Esophagus squamous epithelium (tissue), 5 donors: ENCODE measurements at regions not wholly inside any gene's neighbourhood (a gene's known extent, or its start where the extent isn't known, plus 50 kb on each side); places are given as distances from the start of the nearest gene placed in this dataset.

Experiments
- DNase-seq: peaks from one replicate; lab custom pipeline; 2025; lab: John Stamatoyannopoulos, UW
- H3K27ac ChIP-seq, 4 donors: fragments of 200-600 bp; sonication (generic); one replicate each; pipeline ENCODE4 v1.5.1; 2016 to 2019; ENCODE audit warnings: mild to moderate bottlenecking in 1 of 4
- H3K27me3 ChIP-seq, 4 donors: fragments of 200-600 bp; sonication (generic); 1 replicate in 3 of 4; 2 replicates in 1 of 4; pipeline versions ENCODE4 v1.5.1 to v1.6.0; 2017 to 2021; ENCODE audit warnings: antibody characterized with exemption in 1 of 4
- H3K36me3 ChIP-seq, 3 donors: fragments of 200-600 bp; sonication (generic); one replicate each; pipeline ENCODE4 v1.5.1; 2016 to 2019
- H3K4me1 ChIP-seq, 3 donors: fragments of 200-600 bp; sonication (generic); one replicate each; pipeline ENCODE4 v1.5.1; 2017 to 2019
- H3K4me3 ChIP-seq, 4 donors: fragments of 200-600 bp; sonication (generic); 1 replicate in 3 of 4; 2 replicates in 1 of 4; pipeline ENCODE4 v1.5.1; 2016 to 2019; ENCODE audit warnings: mild to moderate bottlenecking in 2 of 4, moderate library complexity in 1 of 4
- H3K9me3 ChIP-seq, 3 donors: fragments of 200-600 bp; sonication (generic); one replicate each; pipeline ENCODE4 v1.5.1; 2016 to 2019
- POLR2A ChIP-seq, 4 donors: fragments of 450-650 bp; IDR thresholded peaks; one replicate each; pipeline ENCODE4 v1.6.1; 2017; ENCODE audit warnings: antibody characterized with exemption in 4 of 4, mild to moderate bottlenecking in 4 of 4, moderate library complexity in 3 of 4
- WGBS, 2 donors: methylation state at CpG; one replicate each; pipeline ENCODE4 v1.1.5; 2018; 5-methylcytosine and 5-hydroxymethylcytosine counted together
- intact Hi-C: fragments of 100-400 bp; cut with DNase I; formaldehyde crosslinking; loops from one replicate; pipeline ENCODE4 v1.15.0; 2022
- TF ChIP-seq, protein P1 (sequence below), 6 experiments: fragments of 450-650 bp in 4 of 6; fragments of 200-600 bp in 2 of 6; sonication (generic) in 2 of 6; IDR thresholded peaks; one replicate each; pipeline ENCODE4 v1.5.1; 2016 to 2019; ENCODE audit warnings: antibody characterized with exemption in 6 of 6, mild to moderate bottlenecking in 4 of 6, moderate library complexity in 4 of 6
- donor health status: DM: yes; HTN: yes; CAD: no.

DNA sequence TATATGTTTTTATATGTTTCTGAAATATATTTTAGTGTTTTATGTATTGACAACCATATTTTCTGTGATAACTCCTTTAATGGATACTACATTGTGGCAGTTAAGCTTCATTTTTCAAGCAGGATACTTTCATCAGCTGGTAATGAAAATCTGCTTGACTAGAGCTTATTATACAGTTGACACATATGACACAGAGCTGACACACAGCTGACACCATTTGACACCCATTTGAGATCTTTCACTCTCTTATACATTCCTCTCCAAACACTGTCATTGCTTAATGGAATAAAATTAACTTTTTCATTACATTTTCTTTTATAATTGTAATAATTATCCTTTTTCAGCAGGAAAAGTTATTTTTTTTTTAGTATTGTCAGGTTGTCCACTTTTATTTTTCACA, 561.1 kb upstream of the NDST4 start:
- no peak overlapping the region for H3K4me3 ChIP-seq
- no peaks in the 10 kb centered on the region for H3K27me3 ChIP-seq
- H3K27ac ChIP-seq: no peak overlapping the region
- peaks cover 0 to 6% (median 0%) of the 10 kb centered on the region in 3 donors for H3K9me3 ChIP-seq
- no peak for TF ChIP-seq POLR2A (IDR thresholded peaks at IDR 0.05)
- TF ChIP-seq, protein P1, sequence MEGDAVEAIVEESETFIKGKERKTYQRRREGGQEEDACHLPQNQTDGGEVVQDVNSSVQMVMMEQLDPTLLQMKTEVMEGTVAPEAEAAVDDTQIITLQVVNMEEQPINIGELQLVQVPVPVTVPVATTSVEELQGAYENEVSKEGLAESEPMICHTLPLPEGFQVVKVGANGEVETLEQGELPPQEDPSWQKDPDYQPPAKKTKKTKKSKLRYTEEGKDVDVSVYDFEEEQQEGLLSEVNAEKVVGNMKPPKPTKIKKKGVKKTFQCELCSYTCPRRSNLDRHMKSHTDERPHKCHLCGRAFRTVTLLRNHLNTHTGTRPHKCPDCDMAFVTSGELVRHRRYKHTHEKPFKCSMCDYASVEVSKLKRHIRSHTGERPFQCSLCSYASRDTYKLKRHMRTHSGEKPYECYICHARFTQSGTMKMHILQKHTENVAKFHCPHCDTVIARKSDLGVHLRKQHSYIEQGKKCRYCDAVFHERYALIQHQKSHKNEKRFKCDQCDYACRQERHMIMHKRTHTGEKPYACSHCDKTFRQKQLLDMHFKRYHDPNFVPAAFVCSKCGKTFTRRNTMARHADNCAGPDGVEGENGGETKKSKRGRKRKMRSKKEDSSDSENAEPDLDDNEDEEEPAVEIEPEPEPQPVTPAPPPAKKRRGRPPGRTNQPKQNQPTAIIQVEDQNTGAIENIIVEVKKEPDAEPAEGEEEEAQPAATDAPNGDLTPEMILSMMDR (IDR thresholded peaks at IDR 0.05): no peak
- H3K4me1 ChIP-seq: no peaks in the 10 kb centered on the region
- DNase-seq: no peak
- no peaks in the 10 kb centered on the region for H3K36me3 ChIP-seq
- intact Hi-C loops: no loop called here

DNA sequence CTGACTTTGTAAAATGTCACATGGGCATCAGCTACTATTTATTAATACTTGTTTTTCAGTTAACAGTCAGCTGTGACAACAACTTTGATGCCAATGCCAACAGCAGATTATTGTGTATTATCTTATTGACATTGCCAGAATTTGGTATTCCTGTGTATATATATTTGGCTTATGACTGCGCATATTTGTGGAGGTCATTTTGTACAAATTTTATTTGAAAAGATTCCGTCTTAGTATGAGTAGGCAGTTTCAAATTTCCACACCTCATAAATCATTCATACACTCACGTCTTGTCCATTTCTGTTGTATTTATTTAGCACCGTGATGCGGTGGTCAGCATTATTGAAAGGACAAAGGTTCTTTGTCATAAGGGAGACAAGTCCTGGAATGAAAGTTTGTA, 558.2 kb upstream of the NDST4 start:
- Histone ChIP-seq H3K27ac (no peak overlapping the region), H3K4me3 (no peak overlapping the region), H3K9me3 (no peaks in the 10 kb centered on the region), H3K4me1 (no peaks in the 10 kb centered on the region), H3K27me3 (no peaks in the 10 kb centered on the region), H3K36me3 (no peaks in the 10 kb centered on the region)
- TF ChIP-seq, protein P1 (IDR thresholded peaks at IDR 0.05): no peak
- TF ChIP-seq POLR2A (IDR thresholded peaks at IDR 0.05): no peak
- DNase-seq: no peak
- intact Hi-C loops: no loop called here
- 32 to 38% methylated on average over 5 of the region's 5 CpGs for WGBS, 2 donors

DNA sequence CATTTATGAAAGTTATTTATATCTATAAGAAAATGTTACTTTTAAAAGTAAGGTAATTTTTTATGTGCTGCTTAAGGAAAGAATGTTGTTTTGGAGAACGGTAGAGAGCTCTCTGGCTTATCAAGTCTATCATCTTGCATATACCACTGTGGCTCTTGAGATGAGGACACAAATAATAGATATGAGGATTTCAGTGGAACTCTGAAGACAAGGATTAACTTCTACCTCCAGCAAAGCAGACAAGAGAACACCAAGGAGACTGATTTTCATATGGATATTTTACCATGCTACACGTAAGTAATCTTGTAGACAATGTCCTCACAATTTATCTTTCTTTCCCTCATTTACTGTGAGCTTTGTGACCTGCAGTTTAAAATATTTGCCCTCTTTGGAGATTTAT, 557.5 kb upstream of the NDST4 start:
- no peaks in the 10 kb centered on the region for H3K4me1 ChIP-seq
- no peaks in the 10 kb centered on the region for H3K27me3 ChIP-seq
- no peaks in the 10 kb centered on the region for H3K9me3 ChIP-seq
- DNase-seq: no peak
- 61 to 79% methylated on average over 2 of the region's 2 CpGs for WGBS, 2 donors
- intact Hi-C loops: no loop called here
- no peak overlapping the region for H3K27ac ChIP-seq
- no peak overlapping the region for H3K4me3 ChIP-seq
- no peak for TF ChIP-seq POLR2A (IDR thresholded peaks at IDR 0.05)
- TF ChIP-seq, protein P1 (IDR thresholded peaks at IDR 0.05): no peak
- no peaks in the 10 kb centered on the region for H3K36me3 ChIP-seq

DNA sequence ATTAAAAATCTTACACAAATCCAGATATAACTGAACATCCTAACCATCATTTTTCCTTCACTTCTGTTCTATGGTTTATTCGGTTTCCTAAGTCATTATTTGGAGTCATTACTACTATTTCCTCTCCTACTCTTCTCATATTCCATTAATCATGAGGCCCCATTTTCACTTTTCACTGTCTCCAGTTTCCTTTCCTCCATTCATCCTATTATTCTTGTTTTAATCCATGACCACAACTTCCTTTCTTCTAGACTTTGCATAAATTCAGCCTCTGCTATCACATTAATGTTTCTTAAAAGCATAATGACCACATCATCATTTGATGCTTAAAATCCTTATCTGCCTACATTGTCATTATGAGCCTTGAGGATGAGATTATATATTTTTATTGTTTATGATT, 555.0 kb upstream of the NDST4 start:
- H3K9me3 ChIP-seq: no peaks in the 10 kb centered on the region
- DNase-seq: no peak
- H3K27ac ChIP-seq: no peak overlapping the region
- 39 to 45% methylated on average over 1 of the region's 1 CpG for WGBS, 2 donors
- no peaks in the 10 kb centered on the region for H3K4me1 ChIP-seq
- no peaks in the 10 kb centered on the region for H3K27me3 ChIP-seq
- no peaks in the 10 kb centered on the region for H3K36me3 ChIP-seq
- no peak for TF ChIP-seq POLR2A (IDR thresholded peaks at IDR 0.05)
- H3K4me3 ChIP-seq: no peak overlapping the region
- intact Hi-C loops: no loop called here

DNA sequence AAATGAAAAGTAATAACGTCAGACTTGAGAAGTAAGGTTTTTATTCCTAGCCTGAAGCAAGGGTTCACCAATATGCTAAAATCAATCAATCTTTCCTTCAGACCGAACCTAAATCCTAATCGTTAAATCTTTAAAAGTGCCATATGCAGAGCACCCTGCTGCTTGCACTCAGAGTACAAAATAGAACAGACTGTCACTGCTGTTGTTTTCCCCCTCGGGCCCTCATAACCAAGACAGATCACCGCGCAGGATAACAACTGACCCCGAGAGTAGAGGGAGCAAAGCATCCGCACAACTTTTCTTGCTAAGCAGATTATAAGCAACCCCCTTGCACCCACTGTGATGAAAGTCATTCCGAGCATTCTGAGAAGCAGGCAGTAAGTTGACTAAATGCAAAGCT, 550.9 kb upstream of the NDST4 start:
- intact Hi-C loops: no loop called here
- no peaks in the 10 kb centered on the region for H3K27me3 ChIP-seq
- H3K9me3 ChIP-seq: no peaks in the 10 kb centered on the region
- 31 to 39% methylated on average over 6 to 9 of the region's 9 CpGs for WGBS, 2 donors
- H3K4me1 ChIP-seq: no peaks in the 10 kb centered on the region
- H3K36me3 ChIP-seq: no peaks in the 10 kb centered on the region
- no peak for TF ChIP-seq POLR2A (IDR thresholded peaks at IDR 0.05)
- TF ChIP-seq, protein P1 (IDR thresholded peaks at IDR 0.05): no peak
- H3K4me3 ChIP-seq: no peak overlapping the region
- H3K27ac ChIP-seq: no peak overlapping the region
- DNase-seq: no peak

DNA sequence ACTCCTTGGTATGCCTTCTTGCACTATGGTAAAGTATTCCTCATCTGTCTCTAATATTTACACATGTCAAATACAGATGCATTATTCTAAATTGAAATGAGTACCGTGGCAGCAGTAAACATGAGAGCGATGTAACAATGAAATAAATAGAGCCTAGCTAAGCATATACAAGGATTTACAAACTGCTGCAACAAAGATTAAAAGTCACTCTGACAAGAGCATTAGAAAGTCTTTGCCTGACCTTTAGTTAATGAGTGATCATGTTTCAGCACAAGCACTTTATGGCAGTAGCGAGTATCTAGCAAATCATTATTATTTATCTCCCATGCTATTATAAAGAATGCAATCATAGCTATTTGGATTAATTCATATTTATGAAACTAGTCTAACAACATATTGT, 547.0 kb upstream of the NDST4 start:
- DNase-seq: no peak
- no peaks in the 10 kb centered on the region for H3K9me3 ChIP-seq
- no peak overlapping the region for H3K27ac ChIP-seq
- no peaks in the 10 kb centered on the region for H3K36me3 ChIP-seq
- no peak overlapping the region for H3K4me3 ChIP-seq
- WGBS, 2 donors: 42 to 54% methylated on average over 3 of the region's 3 CpGs
- H3K4me1 ChIP-seq: no peaks in the 10 kb centered on the region
- intact Hi-C loops: no loop called here
- no peaks in the 10 kb centered on the region for H3K27me3 ChIP-seq
- no peak for TF ChIP-seq POLR2A (IDR thresholded peaks at IDR 0.05)
- TF ChIP-seq, protein P1 (IDR thresholded peaks at IDR 0.05): no peak
